GM21367 (cell line): ENCODE measurements at regions not wholly inside any gene's neighbourhood (a gene's known extent, or its start where the extent isn't known, plus 50 kb on each side); places are given as distances from the start of the nearest gene placed in this dataset.

ENCODE experiments used
- ATAC-seq: cut with Tn5 transposase; IDR thresholded peaks from one replicate; pipeline ENCODE4 v1.9.1; 2021; ENCODE audit not compliant: unreplicated experiment

DNA sequence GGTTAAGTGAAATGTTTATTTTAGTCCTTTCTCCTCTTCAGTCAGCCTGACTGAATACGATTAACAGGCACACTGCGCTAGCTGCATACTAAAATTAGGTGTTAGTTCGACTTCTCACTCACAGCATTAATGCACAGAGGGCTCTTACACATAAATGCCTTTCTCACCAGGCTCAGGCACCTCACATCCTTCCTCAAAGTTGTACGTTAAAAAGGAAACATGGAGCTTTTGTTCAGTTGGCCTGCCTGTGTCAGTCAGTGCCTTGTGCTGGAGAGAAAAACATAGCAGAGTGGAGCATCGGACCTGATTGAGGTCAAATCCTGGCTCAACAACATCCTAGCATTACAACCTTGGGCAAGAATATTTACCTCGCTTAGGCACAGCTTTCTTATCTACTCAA lies 236.0 kb upstream of the ZNF462 start:
- no peak for ATAC-seq

GRCh38 chr9:106632621-106633020 lies 230.3 kb upstream of the ZNF462 start:
- no peak for ATAC-seq

- no peak for ATAC-seq
Measured at GRCh38 chr9:106634183-106634582, 228.8 kb upstream of the ZNF462 start.

DNA sequence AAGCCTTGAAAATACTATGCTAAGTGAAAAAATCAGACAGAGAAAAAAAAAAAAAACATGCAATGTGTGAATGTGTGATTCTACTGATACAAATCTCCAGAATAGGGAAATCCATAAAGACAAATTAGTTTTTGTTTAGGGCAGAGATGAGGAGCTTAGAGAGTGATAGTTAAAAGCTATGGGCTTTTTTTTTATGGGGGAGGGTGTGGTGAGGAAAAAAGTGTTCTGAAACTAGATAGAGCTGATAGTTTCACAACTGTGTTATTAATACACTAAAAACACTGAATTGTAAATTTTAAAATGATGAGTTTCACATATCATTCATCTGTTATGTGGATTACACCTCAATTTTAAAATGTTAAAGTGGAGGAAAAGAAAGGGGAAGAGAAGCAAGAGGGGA lies 228.3 kb upstream of the ZNF462 start:
- ATAC-seq, result no peak

GRCh38 chr9:106637486-106637885 lies 225.5 kb upstream of the ZNF462 start:
- no peak for ATAC-seq

GRCh38 chr9:106639873-106640568 lies 222.9 kb upstream of the ZNF462 start:
- no peak for ATAC-seq

GRCh38 chr9:106643211-106643930 lies 219.6 kb upstream of the ZNF462 start:
- ATAC-seq, result no peak

DNA sequence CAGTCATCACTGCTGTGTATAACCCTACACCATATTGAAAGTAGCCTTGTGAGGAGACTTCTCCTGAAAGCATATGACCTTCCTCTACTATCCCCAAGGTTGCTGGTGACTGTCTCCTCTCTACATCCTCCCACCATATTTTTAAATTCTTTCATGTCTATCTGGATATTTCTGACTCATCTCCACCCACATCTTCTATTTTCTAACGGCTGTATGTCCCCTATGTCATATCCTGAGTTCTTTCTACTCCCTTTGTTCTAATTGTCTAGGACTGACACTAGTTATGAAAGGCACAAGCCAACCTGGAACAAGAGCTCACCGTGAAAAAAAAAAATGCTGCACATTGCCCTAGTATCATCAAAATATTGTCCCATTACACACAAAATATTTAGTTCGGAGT lies 218.3 kb upstream of the ZNF462 start:
- ATAC-seq, result no peak

DNA sequence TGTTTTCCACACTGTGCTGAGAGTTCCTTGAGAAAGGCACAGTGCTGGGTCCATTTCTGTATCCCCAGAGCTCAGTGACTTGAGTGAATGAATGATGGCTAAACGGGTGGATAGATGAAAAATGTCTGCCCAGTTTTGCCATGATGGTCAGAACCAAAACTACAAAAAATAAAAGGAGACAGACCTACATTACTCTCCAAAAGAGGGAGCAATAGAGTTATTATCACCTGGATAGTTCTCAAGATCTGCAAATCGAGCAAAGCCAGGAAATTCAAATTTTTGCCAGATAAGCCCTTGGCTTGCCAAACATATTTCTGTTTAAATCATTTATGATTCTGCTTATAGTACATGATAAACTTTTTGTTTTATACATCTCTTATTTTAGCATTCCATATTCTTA lies 214.2 kb upstream of the ZNF462 start:
- ATAC-seq, result no peak

DNA sequence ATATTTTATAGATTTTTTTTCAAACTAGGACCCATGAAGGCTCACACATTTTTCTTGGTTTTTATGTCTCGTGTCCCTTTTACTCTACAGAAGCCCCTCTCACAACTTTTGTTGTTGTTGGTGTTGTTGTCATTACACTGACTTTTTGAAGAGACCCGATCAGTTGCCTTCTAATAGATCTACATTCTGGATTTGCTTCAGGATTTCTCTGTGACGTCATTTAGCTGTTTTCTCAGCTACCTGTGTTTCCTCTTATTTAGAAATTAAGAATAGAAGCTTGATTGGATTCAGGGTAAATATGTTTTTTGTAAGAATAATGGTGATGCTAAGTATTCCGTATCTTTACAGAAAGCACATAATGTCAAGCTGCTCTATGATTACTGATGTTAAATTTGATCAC lies 213.3 kb upstream of the ZNF462 start:
- ATAC-seq, result no peak

DNA sequence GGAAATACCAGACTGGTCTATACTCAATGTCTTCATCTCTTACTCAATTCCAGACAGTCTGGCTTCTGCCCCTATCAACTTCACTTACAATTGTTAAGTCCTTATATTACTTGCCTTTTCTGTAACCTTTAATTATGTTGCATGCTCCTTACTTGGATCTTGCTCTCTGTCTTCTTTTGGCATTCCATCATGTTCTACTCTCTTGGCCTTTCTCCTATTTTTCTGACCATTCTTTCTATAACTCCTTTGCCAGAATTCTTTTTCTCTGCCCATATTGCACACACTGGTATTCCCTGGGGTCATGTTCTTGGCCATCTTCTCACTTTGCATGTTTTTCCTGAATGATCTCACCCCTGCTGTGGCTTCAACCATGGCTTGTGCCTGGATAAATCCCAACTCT lies 209.8 kb upstream of the ZNF462 start:
- ATAC-seq, result no peak

DNA sequence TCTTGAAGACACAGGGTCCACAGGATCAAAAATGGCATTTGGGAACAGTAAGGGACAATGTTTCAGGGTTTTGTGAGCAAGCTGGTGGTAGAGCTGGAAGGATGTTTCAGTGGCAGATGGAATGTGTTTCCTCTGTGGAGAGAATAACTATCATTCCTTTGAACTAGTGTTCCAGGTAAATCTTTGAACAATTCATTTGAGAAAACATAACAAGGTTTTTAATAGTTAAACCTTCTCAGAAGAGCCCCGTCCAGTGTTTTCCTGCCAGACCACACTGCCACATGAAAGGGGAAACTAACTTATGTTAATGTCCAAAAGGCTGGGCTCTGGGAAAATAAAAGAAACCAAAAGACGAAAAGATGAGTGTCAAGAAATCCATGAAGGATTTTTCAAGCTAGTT lies 207.0 kb upstream of the ZNF462 start:
- no peak for ATAC-seq

DNA sequence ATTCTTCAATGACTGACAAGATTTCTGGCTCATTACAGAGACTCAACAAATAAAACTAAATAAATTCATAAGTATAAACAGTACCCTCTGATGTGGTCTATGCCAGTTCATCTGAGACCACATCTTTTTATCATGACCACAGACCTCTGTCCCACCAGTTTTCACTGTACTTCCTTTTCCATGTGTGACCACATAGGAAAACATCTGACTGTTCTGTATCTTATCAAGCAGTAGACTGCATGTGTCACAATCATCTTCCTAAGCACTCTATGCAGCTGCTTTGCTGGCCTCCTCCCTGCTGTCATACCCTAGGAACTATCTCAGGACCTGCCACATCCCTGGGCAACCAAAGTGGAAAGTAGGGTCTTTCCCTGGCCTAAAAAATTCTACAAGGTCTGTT lies 205.0 kb upstream of the ZNF462 start:
- ATAC-seq, result no peak

- no peak for ATAC-seq
Measured at GRCh38 chr9:106668534-106668933, 194.4 kb upstream of the ZNF462 start.

GRCh38 chr9:106669835-106670234 lies 193.1 kb upstream of the ZNF462 start:
- no peak for ATAC-seq

GRCh38 chr9:106670418-106670817 lies 192.5 kb upstream of the ZNF462 start:
- ATAC-seq, result no peak

DNA sequence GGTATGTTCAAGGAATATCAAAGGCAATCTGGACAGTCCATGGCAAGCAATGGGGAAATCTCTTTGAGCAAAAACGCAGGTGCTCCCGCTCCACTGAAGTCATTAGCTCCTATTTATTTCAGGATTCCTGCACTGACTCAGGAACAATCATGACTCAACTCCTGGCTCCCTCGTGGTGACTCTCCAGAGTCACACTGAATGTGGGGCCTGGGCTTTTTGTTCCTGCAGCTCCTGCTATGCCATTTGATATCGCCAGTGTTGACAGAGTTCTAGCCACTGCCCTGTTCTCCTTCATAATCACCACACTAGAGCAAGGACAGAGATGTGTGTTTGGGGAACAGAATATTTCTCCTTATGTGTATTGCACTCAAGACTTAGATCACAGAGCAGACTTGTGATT lies 187.2 kb upstream of the ZNF462 start:
- no peak for ATAC-seq

DNA sequence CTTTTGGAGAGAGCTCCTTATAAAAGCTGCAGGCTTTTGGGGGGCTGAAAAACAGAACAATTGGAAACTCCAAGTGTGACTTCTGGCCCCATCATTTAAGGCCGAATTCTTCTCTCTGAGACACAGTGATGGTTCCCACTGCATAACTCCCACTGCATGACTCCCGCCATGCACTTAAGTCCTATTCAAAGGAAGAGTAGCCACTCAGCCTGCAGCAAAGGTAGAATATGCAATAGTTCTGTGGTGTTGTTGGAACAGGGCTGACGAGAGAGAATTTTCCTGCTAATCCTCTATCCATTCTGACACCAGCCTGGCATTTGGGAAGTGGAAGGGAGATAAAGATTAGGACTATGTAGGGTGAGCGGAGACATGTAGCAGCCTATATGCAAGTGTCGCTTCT lies 185.6 kb upstream of the ZNF462 start:
- ATAC-seq, result no peak

GRCh38 chr9:106677830-106678229 lies 185.1 kb upstream of the ZNF462 start:
- ATAC-seq, result no peak

- no peak for ATAC-seq
Measured at GRCh38 chr9:106678273-106678672, 184.7 kb upstream of the ZNF462 start.

- ATAC-seq, result no peak
Measured at GRCh38 chr9:106682420-106682819, 180.5 kb upstream of the ZNF462 start.

DNA sequence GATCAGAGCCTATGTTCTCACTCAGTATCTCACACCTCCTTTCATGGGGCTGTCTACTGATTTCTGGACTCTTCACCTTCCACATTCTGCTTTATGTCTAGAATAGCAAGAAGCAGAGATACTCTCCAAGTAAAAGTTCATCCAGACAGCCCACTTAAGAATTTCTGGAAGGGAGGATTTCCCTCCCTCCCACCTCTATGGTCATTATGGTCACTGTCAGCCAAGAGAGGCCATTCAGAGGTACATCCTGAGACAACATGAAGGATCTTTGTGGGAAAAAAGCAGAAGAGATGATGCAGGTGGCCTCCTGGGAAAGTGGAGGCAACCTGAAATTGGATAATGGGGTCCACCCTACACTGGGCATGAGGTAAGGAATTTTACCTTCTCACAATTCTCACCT lies 179.5 kb upstream of the ZNF462 start:
- ATAC-seq, result no peak
